NCI-H2196 treated with DMSO at 0.1 percent for 48 hours (cell line): ENCODE measurements at regions not wholly inside any gene's neighbourhood (a gene's known extent, or its start where the extent isn't known, plus 50 kb on each side); places are given as distances from the start of the nearest gene placed in this dataset.
"Not testable (repeated sequence)": the region's sequence is repeated elsewhere in the genome, so short reads cannot be mapped to it uniquely, and the experiment has no call there.

ENCODE experiments used
- DNase-seq: peaks from one replicate; lab custom pipeline; 2025; ENCODE audit not compliant: unreplicated experiment; lab: John Stamatoyannopoulos, UW

- DNase-seq, result no peak
Measured at GRCh38 chr7:89770161-89770560, 384.1 kb upstream of the STEAP1 start.

GRCh38 chr7:89771003-89771636 lies 383.1 kb upstream of the STEAP1 start:
- no peak for DNase-seq

GRCh38 chr7:89772276-89772675 lies 382.0 kb upstream of the STEAP1 start:
- DNase-seq, result no peak

GRCh38 chr7:89773611-89774010 lies 380.7 kb upstream of the STEAP1 start:
- DNase-seq, result no peak

GRCh38 chr7:89775459-89775858 lies 378.8 kb upstream of the STEAP1 start:
- no peak for DNase-seq

GRCh38 chr7:89776980-89777379 lies 377.3 kb upstream of the STEAP1 start:
- no peak for DNase-seq

- DNase-seq, result no peak
Measured at GRCh38 chr7:89777499-89777898, 376.8 kb upstream of the STEAP1 start.

- DNase-seq, result no peak
Measured at GRCh38 chr7:89780291-89780690, 374.0 kb upstream of the STEAP1 start.

GRCh38 chr7:89796481-89796880 lies 357.8 kb upstream of the STEAP1 start:
- no peak for DNase-seq

- no peak for DNase-seq
Measured at GRCh38 chr7:89797965-89798598, 356.2 kb upstream of the STEAP1 start.

GRCh38 chr7:89798599-89798996 lies 355.7 kb upstream of the STEAP1 start:
- DNase-seq, result no peak

GRCh38 chr7:89800761-89801160 lies 353.5 kb upstream of the STEAP1 start:
- DNase-seq, result no peak

GRCh38 chr7:89809291-89809690 lies 345.0 kb upstream of the STEAP1 start:
- no peak for DNase-seq

- no peak for DNase-seq
Measured at GRCh38 chr7:89813081-89813480, 341.2 kb upstream of the STEAP1 start.

- DNase-seq, result no peak
Measured at GRCh38 chr7:89826121-89826520, 328.1 kb upstream of the STEAP1 start.

- no peak for DNase-seq
Measured at GRCh38 chr7:89826557-89826956, 327.7 kb upstream of the STEAP1 start.

- no peak for DNase-seq
Measured at GRCh38 chr7:89837515-89837914, 316.8 kb upstream of the STEAP1 start.

- no peak for DNase-seq
Measured at GRCh38 chr7:89839329-89839728, 314.9 kb upstream of the STEAP1 start.

GRCh38 chr7:89845952-89846351 lies 308.3 kb upstream of the STEAP1 start:
- no peak for DNase-seq

- DNase-seq, result no peak
Measured at GRCh38 chr7:89849052-89849451, 305.2 kb upstream of the STEAP1 start.

GRCh38 chr7:89857053-89857452 lies 297.2 kb upstream of the STEAP1 start:
- not testable (repeated sequence) for DNase-seq

GRCh38 chr7:89857767-89858166 lies 296.5 kb upstream of the STEAP1 start:
- no peak for DNase-seq

- DNase-seq, result no peak
Measured at GRCh38 chr7:89887489-89887888, 266.8 kb upstream of the STEAP1 start.
